Upper lobe of left lung (tissue), 6 donors: ENCODE measurements at regions not wholly inside any gene's neighbourhood (a gene's known extent, or its start where the extent isn't known, plus 50 kb on each side); places are given as distances from the start of the nearest gene placed in this dataset.
A peak's percentile ranks its signal among the peaks of the same experiment; 100 is the strongest.

Source experiments
- ATAC-seq, 2 donors: fragments of 200-7000 bp; cut with Tn5 transposase; one replicate each; pipeline ENCODE4 v1.9.1; 2022; ENCODE audit warnings: mild to moderate bottlenecking in 2 of 2, moderate library complexity in 2 of 2; ENCODE audit not compliant: low FRiP score in 2 of 2
- DNase-seq, 2 donors: peaks; one replicate each; pipeline ENCODE4 v3.0.0-alpha.2; 2019 to 2020
- H3K27ac ChIP-seq, 4 donors: fragments of 200-600 bp; sonication (generic); one replicate each; pipeline ENCODE4 v1.5.1; 2016 to 2019
- H3K27me3 ChIP-seq, 4 donors: fragments of 200-600 bp; sonication (generic); one replicate each; pipeline ENCODE4 v1.5.1; 2017 to 2019
- H3K36me3 ChIP-seq, 4 donors: fragments of 200-600 bp; sonication (generic); one replicate each; pipeline ENCODE4 v1.5.1; 2016 to 2019
- H3K4me1 ChIP-seq, 4 donors: fragments of 200-600 bp; sonication (generic); one replicate each; pipeline ENCODE4 v1.5.1; 2018 to 2019
- H3K4me3 ChIP-seq, 4 donors: fragments of 200-600 bp; sonication (generic); one replicate each; pipeline ENCODE4 v1.5.1; 2017 to 2019; ENCODE audit warnings: mild to moderate bottlenecking in 2 of 4, moderate library complexity in 1 of 4
- H3K9me3 ChIP-seq, 4 donors: fragments of 200-600 bp; sonication (generic); one replicate each; pipeline ENCODE4 v1.5.1; 2018 to 2019
- EP300 ChIP-seq, 4 donors: sonication (generic); formaldehyde crosslinking; IDR thresholded peaks; one replicate each; pipeline ENCODE4 v1.5.1; 2017; ENCODE audit warnings: antibody characterized with exemption in 4 of 4, control low read depth in 2 of 4
- POLR2A ChIP-seq, 4 donors: fragments of 450-650 bp; IDR thresholded peaks; one replicate each; pipeline ENCODE4 v1.5.1; 2016 to 2017; ENCODE audit warnings: antibody characterized with exemption in 4 of 4, mild to moderate bottlenecking in 2 of 4
- POLR2AphosphoS5 ChIP-seq, 2 donors: sonication (generic); formaldehyde crosslinking; IDR thresholded peaks; one replicate each; pipeline ENCODE4 v1.5.1; 2017; ENCODE audit warnings: antibody characterized with exemption in 2 of 2
- WGBS, 2 donors: methylation state at CpG; one replicate each; pipeline ENCODE4 v1.1.5; 2017 to 2018; 5-methylcytosine and 5-hydroxymethylcytosine counted together
- TF ChIP-seq, protein P1 (sequence below), 6 experiments: fragments of 450-650 bp in 4 of 6; fragments of 200-600 bp in 2 of 6; sonication (generic) in 2 of 6; IDR thresholded peaks; one replicate each; pipeline ENCODE4 v1.5.1; 2016 to 2019; ENCODE audit warnings: antibody characterized with exemption in 6 of 6
- donor health status: DM: no; HTN: no; CAD: no; lungs with moderate emphysema.
- donor health status: DM: no; HTN: yes; CAD: no; lungs with severe emphysema.

DNA sequence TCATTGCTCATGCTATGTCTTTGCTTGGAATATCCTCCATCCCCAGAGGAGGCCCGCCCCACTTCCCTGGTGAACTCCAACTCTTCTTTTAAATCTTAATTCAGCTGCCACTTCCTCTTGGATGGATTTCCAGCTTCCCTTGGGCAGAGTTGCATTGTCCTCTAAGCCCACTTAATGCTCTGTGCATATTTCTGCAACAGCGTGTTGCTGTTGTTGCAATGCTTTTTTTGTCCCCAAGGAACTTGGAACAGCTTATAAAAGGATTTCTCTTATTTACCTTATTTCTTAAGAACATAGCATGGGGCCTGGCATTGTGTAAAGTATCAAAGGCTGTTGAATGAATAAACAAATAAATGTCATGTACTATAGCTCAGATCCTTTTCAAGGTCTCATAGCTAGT, 507.4 kb downstream of the METTL15 start:
- DNase-seq (no peak), ATAC-seq (no peak)
- Histone ChIP-seq H3K4me3 (no peak overlapping the region), H3K36me3 (no peaks in the 10 kb centered on the region), H3K9me3 (no peaks in the 10 kb centered on the region), H3K27me3 (no peaks in the 10 kb centered on the region), H3K27ac (no peak overlapping the region), H3K4me1 (no peaks in the 10 kb centered on the region)
- TF ChIP-seq POLR2A (IDR thresholded peaks at IDR 0.05): no peak
- no peak for TF ChIP-seq POLR2AphosphoS5 (IDR thresholded peaks at IDR 0.05)
- TF ChIP-seq, protein P1, sequence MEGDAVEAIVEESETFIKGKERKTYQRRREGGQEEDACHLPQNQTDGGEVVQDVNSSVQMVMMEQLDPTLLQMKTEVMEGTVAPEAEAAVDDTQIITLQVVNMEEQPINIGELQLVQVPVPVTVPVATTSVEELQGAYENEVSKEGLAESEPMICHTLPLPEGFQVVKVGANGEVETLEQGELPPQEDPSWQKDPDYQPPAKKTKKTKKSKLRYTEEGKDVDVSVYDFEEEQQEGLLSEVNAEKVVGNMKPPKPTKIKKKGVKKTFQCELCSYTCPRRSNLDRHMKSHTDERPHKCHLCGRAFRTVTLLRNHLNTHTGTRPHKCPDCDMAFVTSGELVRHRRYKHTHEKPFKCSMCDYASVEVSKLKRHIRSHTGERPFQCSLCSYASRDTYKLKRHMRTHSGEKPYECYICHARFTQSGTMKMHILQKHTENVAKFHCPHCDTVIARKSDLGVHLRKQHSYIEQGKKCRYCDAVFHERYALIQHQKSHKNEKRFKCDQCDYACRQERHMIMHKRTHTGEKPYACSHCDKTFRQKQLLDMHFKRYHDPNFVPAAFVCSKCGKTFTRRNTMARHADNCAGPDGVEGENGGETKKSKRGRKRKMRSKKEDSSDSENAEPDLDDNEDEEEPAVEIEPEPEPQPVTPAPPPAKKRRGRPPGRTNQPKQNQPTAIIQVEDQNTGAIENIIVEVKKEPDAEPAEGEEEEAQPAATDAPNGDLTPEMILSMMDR (IDR thresholded peaks at IDR 0.05): no peak
- no peak for TF ChIP-seq EP300 (IDR thresholded peaks at IDR 0.05)
- 68 to 76% methylated on average over 2 of the region's 2 CpGs for WGBS, 2 donors

DNA sequence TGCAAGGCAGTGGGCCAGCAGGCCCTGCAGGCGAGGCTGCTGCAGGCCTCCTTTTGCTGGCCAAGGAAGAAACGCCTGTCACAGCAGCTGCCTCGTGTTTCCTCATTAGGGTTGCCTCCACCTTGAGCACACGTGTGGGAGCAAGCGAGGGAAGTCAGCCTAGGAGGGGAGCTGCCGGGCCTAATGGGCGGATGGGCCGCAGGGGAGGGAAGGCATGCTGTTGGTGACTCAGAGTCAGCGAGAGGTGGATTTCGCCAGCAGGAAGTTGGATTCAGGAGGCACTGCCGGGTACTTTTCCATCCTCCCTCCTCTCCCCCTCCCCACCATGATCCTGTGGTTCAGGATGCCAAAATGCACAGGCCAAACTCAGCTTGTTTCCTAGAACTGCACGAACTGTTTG, 498.7 kb downstream of the METTL15 start:
- H3K9me3 ChIP-seq: no peaks in the 10 kb centered on the region
- 71 to 73% methylated on average over 10 to 11 of the region's 12 CpGs for WGBS, 2 donors
- no peak overlapping the region for H3K4me3 ChIP-seq
- H3K27ac ChIP-seq: no peak overlapping the region
- no peaks in the 10 kb centered on the region for H3K4me1 ChIP-seq
- ATAC-seq (no peak), DNase-seq (peak in 1 of 2 donors; percentile 37)
- H3K36me3 ChIP-seq: no peaks in the 10 kb centered on the region
- no peak for TF ChIP-seq POLR2A (IDR thresholded peaks at IDR 0.05)
- TF ChIP-seq, protein P1 (IDR thresholded peaks at IDR 0.05): no peak
- TF ChIP-seq EP300 (IDR thresholded peaks at IDR 0.05): no peak
- TF ChIP-seq POLR2AphosphoS5 (IDR thresholded peaks at IDR 0.05): no peak
- H3K27me3 ChIP-seq: no peaks in the 10 kb centered on the region

DNA sequence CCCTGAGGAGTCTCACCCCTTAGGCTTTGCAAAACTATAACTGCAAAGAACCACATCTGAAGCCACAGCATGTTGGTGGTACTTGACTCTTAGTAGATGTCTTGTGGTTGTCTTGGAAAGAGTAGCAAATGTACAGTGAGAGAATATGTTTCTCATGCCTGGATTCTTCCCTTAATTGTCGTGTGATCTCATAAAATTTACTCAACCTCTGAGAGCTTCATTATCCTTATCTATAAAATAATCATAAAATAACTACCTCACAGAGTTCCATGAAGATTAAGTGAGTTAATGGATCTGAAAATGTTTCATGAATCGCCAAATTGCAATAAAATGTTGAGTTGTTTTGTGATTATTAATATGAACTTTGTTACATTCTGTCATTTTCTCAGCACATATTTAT, 491.5 kb downstream of the METTL15 start:
- DNase-seq (no peak), ATAC-seq (no peak)
- Histone ChIP-seq H3K4me1 (no peaks in the 10 kb centered on the region), H3K36me3 (no peaks in the 10 kb centered on the region), H3K9me3 (no peaks in the 10 kb centered on the region), H3K27me3 (no peaks in the 10 kb centered on the region), H3K27ac (no peak overlapping the region), H3K4me3 (no peak overlapping the region)
- WGBS, 2 donors: 78 to 82% methylated on average over 2 of the region's 2 CpGs
- TF ChIP-seq, protein P1 (IDR thresholded peaks at IDR 0.05): no peak
- TF ChIP-seq POLR2A (IDR thresholded peaks at IDR 0.05): no peak

DNA sequence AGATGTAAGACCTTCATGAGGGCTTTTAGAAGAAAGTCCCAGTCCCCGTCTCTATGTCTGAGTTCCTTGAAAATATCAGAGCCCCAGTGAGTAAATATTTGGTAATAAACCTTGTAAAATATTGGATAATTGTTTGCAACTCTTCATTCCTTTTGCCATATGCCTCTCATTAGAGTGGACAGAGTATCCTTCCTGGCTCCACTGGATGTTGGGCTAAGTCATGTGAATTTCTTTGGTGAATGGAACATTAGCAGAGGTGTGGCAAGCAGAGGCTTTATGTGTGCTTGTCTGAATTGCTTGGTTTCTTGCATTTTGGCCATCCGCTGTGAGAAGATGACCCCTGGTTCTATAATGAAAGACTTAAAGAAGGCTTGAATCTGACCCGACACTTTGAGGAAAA, 490.3 kb downstream of the METTL15 start:
- no peak for ATAC-seq
- Histone ChIP-seq H3K27me3 (no peaks in the 10 kb centered on the region), H3K4me1 (no peaks in the 10 kb centered on the region), H3K27ac (no peak overlapping the region), H3K36me3 (no peaks in the 10 kb centered on the region), H3K9me3 (no peaks in the 10 kb centered on the region), H3K4me3 (no peak overlapping the region)
- 84 to 88% methylated on average over 3 of the region's 3 CpGs for WGBS, 2 donors
- TF ChIP-seq, protein P1 (IDR thresholded peaks at IDR 0.05): no peak
- TF ChIP-seq POLR2A (IDR thresholded peaks at IDR 0.05): no peak
- no peak for TF ChIP-seq POLR2AphosphoS5 (IDR thresholded peaks at IDR 0.05)
- no peak for TF ChIP-seq EP300 (IDR thresholded peaks at IDR 0.05)
- no peak for DNase-seq

DNA sequence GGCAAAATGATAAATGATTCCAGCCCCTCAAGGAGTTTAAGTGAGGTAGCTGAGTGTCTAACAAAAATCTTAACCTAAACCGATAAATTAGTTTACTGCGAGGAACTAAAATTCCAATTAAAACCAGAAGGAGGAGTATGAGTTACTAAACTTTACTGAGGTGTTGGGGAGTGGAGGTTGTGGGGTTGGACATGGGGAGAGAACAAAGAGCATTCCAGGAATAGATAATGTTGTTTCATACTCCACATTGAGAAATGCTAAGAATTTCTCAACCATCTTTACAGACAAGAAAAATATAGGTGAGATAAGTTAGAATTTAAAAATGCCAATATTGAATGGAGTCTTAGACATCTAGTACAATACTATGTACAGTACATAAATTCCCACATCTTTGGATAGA, 488.6 kb downstream of the METTL15 start:
- ATAC-seq: no peak
- WGBS, 2 donors: 96 to 98% methylated on average over 2 of the region's 2 CpGs

More for the DNA sequence above, 488.6 kb downstream of the METTL15 start:
- Histone ChIP-seq H3K36me3 (no peaks in the 10 kb centered on the region), H3K9me3 (no peaks in the 10 kb centered on the region), H3K4me3 (no peak overlapping the region), H3K27ac (no peak overlapping the region), H3K27me3 (no peaks in the 10 kb centered on the region), H3K4me1 (no peaks in the 10 kb centered on the region)
- no peak for TF ChIP-seq EP300 (IDR thresholded peaks at IDR 0.05)
- TF ChIP-seq POLR2AphosphoS5 (IDR thresholded peaks at IDR 0.05): no peak
- TF ChIP-seq, protein P1 (IDR thresholded peaks at IDR 0.05): no peak
- TF ChIP-seq POLR2A (IDR thresholded peaks at IDR 0.05): no peak
- DNase-seq: no peak
